Glutamatergic neuron (in vitro differentiated cells): ENCODE measurements at regions not wholly inside any gene's neighbourhood (a gene's known extent, or its start where the extent isn't known, plus 50 kb on each side); places are given as distances from the start of the nearest gene placed in this dataset.

Experiments
- DNase-seq: peaks from one replicate; pipeline ENCODE4 v3.0.0; 2022
- H3K27ac Mint-ChIP-seq: one replicate; pipeline ENCODE4 v1.8.0; 2020; ENCODE audit warnings: mild to moderate bottlenecking, mixed read lengths, inconsistent platforms; ENCODE audit not compliant: unreplicated experiment
- H3K27me3 Mint-ChIP-seq: one replicate; pipeline ENCODE4 v1.8.0; 2020; ENCODE audit warnings: mild to moderate bottlenecking, moderate library complexity, mixed read lengths, inconsistent platforms; ENCODE audit not compliant: unreplicated experiment
- H3K36me3 Mint-ChIP-seq: one replicate; pipeline ENCODE4 v1.8.0; 2020; ENCODE audit warnings: mild to moderate bottlenecking, mixed read lengths, inconsistent platforms; ENCODE audit not compliant: unreplicated experiment
- H3K4me1 Mint-ChIP-seq: one replicate; pipeline ENCODE4 v1.8.0; 2020; ENCODE audit warnings: mild to moderate bottlenecking, low read depth, mixed read lengths, inconsistent platforms; ENCODE audit not compliant: unreplicated experiment
- H3K4me3 Mint-ChIP-seq: one replicate; pipeline ENCODE4 v1.8.0; 2020; ENCODE audit warnings: mild to moderate bottlenecking, mixed read lengths, inconsistent platforms; ENCODE audit not compliant: unreplicated experiment
- H3K9me3 Mint-ChIP-seq: one replicate; pipeline ENCODE4 v1.8.0; 2020; ENCODE audit warnings: mild to moderate bottlenecking, moderate library complexity, mixed read lengths, inconsistent platforms; ENCODE audit not compliant: unreplicated experiment
- TF ChIP-seq, protein P1 (sequence below): fragments of 200-600 bp; sonication (generic); IDR thresholded peaks from one replicate; pipeline ENCODE4 v1.5.0; 2021; ENCODE audit not compliant: partially characterized antibody, unreplicated experiment

DNA sequence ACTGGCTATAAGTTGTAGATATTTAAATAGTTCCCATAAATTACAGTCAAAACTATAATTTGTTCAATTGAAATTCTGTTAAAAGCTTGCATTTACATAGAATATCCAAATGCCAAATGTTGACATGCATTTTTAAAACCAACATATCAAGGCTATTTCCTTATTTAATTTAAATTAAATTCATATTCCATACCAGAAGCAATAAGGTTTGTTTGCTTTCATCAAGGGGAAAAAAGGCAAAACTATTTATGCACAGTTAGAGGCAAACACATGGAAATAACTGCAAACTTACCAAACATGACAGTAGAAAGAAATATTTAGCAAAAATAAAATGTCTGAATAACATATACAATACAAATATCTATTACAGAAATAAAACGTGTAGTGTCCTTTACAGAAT, 1581.2 kb upstream of the TENM4 start:
- Mint-ChIP-seq H3K9me3 (no peaks in the 10 kb centered on the region), H3K4me3 (no peak overlapping the region), H3K4me1 (no peaks in the 10 kb centered on the region), H3K27me3 (no peaks in the 10 kb centered on the region), H3K27ac (no peak overlapping the region), H3K36me3 (no peaks in the 10 kb centered on the region)
- TF ChIP-seq, protein P1, sequence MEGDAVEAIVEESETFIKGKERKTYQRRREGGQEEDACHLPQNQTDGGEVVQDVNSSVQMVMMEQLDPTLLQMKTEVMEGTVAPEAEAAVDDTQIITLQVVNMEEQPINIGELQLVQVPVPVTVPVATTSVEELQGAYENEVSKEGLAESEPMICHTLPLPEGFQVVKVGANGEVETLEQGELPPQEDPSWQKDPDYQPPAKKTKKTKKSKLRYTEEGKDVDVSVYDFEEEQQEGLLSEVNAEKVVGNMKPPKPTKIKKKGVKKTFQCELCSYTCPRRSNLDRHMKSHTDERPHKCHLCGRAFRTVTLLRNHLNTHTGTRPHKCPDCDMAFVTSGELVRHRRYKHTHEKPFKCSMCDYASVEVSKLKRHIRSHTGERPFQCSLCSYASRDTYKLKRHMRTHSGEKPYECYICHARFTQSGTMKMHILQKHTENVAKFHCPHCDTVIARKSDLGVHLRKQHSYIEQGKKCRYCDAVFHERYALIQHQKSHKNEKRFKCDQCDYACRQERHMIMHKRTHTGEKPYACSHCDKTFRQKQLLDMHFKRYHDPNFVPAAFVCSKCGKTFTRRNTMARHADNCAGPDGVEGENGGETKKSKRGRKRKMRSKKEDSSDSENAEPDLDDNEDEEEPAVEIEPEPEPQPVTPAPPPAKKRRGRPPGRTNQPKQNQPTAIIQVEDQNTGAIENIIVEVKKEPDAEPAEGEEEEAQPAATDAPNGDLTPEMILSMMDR = no peak
- DNase-seq = no peak

DNA sequence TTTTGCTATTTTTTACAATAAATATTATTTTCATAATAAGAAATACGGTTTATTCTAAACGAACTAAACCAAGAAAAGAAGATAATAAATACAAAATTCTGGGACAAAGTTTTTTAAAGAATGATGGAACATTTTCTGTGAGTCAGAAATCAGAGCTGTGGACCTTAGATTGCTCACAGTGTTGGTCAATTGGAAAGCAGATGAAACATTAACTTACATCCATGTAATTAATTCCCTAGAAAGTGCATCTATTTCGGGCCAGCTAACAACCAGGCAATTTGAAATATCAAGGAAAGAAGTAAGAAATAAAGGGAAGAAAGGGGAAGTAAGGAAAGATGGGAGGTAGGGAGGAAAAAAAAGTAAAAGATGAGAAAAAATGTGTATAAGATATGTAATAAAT, 1569.8 kb upstream of the TENM4 start:
- Mint-ChIP-seq H3K36me3 (no peaks in the 10 kb centered on the region), H3K4me3 (no peak overlapping the region), H3K27ac (no peak overlapping the region)

DNA sequence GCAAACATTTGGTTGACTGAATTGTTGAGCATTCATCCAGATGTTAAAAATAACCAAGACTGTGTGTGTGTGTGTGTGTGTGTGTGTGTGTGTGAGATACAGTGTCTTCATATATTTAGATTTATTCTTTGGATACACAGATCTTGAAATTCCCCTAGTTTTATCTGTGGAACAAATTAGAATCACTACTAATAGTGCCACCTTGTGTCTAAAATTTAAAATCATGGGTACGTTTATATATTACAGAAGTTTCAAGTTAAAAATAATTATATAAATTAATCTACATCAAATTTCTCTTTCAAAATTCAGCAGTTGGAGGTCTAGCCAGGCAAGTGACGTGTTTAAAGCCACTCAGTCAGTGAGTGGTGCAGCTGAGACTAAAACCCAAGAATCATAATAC, 1566.2 kb upstream of the TENM4 start:
- H3K27me3 Mint-ChIP-seq = no peaks in the 10 kb centered on the region
- H3K36me3 Mint-ChIP-seq = no peaks in the 10 kb centered on the region
- DNase-seq = no peak
- no peaks in the 10 kb centered on the region for H3K9me3 Mint-ChIP-seq
- no peak overlapping the region for H3K4me3 Mint-ChIP-seq
- no peaks in the 10 kb centered on the region for H3K4me1 Mint-ChIP-seq
- TF ChIP-seq, protein P1 = no peak
- no peak overlapping the region for H3K27ac Mint-ChIP-seq

More for the DNA sequence above, 1569.8 kb upstream of the TENM4 start:
- Mint-ChIP-seq H3K27me3 (no peaks in the 10 kb centered on the region), H3K9me3 (no peaks in the 10 kb centered on the region), H3K4me1 (no peaks in the 10 kb centered on the region)
- DNase-seq = no peak
- TF ChIP-seq, protein P1 = no peak

DNA sequence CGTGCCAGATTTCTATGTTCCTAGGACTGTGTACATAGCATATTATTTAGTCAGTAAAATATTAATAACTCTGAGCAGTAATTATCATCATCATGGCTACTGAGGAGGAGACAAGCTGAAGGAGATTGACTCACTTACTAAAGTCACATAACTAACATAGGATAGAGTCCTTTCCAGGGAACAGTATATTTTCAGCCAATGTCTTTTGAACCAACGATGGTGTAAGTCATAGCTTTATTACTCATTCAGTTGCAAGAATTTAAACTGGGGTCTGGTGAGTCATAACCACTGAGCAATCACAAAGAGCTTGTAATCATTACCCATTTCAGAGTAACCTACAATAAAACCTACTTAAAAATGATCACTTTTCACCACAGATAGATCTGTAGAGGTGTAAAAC, 1564.8 kb upstream of the TENM4 start:
- Mint-ChIP-seq H3K27me3 (no peaks in the 10 kb centered on the region), H3K36me3 (no peaks in the 10 kb centered on the region), H3K27ac (no peak overlapping the region), H3K4me3 (no peak overlapping the region), H3K9me3 (no peaks in the 10 kb centered on the region), H3K4me1 (no peaks in the 10 kb centered on the region)
- DNase-seq = no peak
- TF ChIP-seq, protein P1 = no peak

DNA sequence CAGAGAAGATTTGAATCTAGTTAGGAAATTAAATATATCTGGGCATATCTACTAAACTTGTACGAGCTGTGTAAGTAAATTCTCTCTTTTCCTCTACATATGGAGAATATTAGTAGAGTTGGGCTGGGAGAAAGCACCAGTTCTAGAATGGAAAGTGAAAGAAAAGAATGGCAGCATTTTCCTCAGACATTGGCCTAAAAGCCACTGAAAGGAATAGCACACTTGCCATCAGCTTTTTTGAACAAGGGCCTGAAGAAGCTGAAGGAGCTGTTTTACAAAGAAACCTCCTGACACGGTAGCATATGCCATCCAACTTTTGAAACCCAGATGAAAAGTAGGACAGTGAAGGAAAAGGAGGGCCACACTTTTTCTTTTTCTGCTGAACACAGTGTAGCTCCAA, 1563.7 kb upstream of the TENM4 start:
- H3K27ac Mint-ChIP-seq = no peak overlapping the region
- no peaks in the 10 kb centered on the region for H3K36me3 Mint-ChIP-seq
- H3K4me3 Mint-ChIP-seq = no peak overlapping the region
- no peaks in the 10 kb centered on the region for H3K9me3 Mint-ChIP-seq
- H3K4me1 Mint-ChIP-seq = no peaks in the 10 kb centered on the region
- no peaks in the 10 kb centered on the region for H3K27me3 Mint-ChIP-seq
- TF ChIP-seq, protein P1 = no peak
- no peak for DNase-seq
